NCI-H187 treated with DMSO at 0.1 percent for 48 hours (cell line): ENCODE measurements at regions not wholly inside any gene's neighbourhood (a gene's known extent, or its start where the extent isn't known, plus 50 kb on each side); places are given as distances from the start of the nearest gene placed in this dataset.

Experiments used
- DNase-seq: peaks from one replicate; lab custom pipeline; 2025; lab: John Stamatoyannopoulos, UW

DNA sequence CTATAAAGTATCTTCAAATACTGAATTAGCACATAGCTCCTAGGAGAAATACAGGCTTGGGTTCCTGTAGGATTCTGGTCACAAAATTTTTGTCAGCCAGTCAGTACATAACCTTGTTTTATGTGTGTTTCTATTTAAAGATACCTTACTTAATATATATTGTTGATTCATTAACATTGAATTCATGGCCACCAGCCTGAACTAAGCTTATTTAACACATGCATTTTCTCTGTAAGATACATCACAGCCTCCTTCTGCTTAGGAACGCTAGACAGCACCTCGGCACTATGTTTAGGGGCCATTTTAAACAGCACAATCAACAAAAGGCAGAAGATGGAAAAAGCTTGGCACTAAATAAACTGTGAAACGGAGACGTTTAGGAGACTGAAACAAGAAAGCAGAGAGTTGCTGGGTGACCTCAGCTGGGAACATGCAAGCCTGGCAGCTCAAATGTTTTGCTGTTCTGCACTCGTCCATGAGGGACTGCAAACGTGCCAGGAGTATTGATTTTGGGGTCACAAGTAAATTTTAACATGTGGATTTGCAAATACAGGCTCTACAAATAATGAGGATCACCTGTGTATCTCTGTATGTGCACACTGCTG, 432.2 kb upstream of the TPM1 start:
- DNase-seq = no peak

GRCh38 chr15:62611002-62611401, 431.5 kb upstream of the TPM1 start:
- DNase-seq = no peak

GRCh38 chr15:62612183-62612733, 430.3 kb upstream of the TPM1 start:
- DNase-seq = no peak

DNA sequence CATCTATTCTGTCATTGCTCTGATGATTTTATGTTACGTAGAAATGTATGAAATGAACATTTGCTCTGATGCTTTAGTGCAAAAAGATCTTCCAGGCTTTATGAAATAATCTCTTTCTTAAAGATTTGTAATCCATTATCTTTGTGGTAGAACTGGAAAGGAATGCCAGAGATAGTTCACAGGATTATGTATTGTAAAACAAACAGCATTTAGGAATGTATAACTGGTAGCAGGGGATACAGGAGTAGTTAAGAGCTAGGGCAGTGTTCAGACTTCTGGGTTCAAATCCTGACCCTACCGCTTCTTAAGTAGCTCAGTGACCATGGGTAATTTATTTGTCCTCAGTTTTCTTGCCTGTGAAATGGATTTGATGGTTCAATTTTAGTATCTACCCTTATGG, 429.8 kb upstream of the TPM1 start:
- no peak for DNase-seq

DNA sequence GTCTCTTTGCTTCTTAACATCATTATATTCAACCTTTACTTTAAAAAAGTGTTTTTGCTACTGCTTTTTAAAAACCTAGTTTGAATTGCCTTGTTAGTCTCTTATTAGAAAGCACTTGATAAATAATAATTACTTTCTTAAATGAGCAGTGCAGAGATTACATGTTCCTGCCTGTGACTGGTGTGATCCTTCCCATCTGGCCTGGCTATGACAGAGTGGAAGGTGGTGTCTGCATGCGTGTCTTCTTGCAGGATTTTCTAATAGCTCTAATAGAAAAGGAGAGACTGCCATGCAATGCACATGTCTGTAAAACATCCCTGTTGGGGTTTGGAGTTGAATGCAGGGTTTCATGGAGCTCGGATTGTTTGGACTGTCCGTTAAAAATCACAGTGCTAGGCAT, 425.8 kb upstream of the TPM1 start:
- DNase-seq = no peak

DNA sequence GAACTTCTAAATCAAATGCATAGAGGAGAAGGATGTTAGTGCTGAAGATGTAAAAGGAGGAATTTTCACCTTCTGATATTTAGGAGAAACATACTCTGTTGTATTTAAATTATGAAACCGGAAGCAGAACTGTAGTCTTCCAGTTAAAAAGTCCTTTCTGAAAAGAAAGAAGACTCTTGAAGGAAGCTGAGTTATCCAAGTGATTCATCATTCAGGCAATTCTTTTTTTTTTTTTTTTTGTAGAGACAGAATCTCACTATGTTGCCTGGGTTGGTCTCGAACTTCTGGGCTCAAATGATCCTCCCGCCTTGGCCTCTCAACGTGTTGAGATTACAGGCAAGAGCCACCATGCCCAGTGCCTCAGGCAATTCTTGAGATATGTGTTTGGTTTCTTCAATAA, 424.8 kb upstream of the TPM1 start:
- DNase-seq = no peak

DNA sequence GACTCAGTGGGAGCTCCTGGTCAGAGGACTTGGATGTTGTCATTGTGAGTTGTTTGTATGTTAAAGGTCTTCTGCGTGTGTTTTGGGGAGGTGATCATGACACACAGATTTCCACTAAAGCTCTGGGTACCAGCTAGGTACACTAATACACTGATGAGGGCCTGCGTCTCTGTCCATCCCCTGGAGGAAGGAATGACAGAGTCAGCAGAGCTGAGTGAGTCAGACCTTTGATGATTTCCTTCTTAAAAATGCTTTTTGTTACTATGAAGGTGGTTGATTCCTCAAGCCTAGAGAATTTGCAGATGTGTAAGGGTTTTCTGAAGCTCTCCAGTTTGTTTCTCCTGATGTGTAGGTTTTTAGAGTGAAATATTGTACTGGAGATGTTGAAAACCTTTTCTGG, 424.1 kb upstream of the TPM1 start:
- no peak for DNase-seq

- DNase-seq = no peak
Observed at GRCh38 chr15:62618846-62619504, 423.6 kb upstream of the TPM1 start.

GRCh38 chr15:62619526-62619925, 423.0 kb upstream of the TPM1 start:
- DNase-seq = no peak

DNA sequence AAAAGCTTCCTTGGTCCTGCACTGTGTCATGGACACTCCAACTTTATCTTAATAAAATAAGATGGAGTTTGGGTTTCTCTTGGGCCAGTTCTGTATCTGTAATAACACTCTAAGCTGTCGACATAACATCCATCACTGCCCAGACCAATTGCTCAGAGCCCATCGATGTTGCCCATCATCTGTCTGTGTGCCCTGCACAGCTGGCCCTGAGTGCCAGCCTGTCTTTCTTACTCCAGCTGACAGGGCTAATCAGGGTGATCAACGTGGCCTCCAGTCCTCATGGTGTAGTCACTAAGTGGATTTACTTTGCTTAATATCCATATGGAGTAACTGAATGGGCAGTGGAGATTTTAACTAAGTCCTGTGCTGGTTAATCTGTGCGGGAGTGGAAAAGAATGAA, 419.8 kb upstream of the TPM1 start:
- DNase-seq = no peak

- DNase-seq = no peak
Observed at GRCh38 chr15:62624547-62625378, 417.8 kb upstream of the TPM1 start.

DNA sequence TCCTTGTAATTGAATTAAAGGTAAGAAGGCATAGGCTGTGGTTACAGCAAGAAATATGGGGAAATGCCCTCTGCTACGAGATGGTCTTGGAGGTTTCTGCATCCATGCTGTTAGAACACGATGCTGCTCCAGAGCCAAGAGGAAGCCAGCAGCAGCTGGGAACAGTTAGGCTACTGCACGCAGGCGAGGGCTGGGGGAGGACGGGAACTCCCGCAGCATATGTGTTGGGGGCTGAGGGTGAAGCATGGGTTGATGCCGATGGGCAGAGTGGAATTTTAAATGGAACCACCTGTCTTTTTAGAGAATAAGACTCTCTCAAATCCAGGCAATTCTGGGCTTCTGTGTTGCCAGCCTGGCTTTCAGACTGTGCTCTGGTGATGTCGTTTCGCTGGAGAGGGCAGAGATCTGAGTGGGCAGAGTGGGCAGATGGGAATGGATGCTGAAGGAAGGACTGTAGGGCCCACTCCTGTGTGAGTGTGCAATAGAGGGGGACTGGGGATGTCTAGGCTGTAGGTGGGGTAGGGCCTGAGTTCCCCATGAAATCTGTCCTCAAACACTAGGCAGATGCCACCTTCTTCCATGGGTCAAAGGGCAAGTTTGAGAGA, 417.0 kb upstream of the TPM1 start:
- no peak for DNase-seq

DNA sequence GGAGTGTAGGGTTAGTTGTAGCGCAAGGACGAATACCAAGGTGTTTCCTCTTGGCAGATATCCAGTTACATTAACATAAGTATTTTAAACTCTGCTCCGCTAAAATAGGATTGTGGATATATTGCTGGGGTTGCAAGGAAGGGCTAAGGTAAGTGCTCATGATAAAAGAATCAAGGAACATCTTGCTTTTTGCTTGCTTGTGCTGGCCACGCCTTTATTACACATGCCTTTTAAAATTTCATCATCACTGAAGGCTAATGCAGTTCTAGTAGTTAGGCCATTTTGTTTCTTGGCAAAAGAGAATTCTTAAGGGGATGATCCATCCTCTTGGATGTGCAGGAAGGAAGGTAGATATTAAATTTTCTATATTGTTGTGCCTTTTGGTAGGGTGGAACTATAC, 415.6 kb upstream of the TPM1 start:
- no peak for DNase-seq

- no peak for DNase-seq
Observed at GRCh38 chr15:62631076-62631724, 411.3 kb upstream of the TPM1 start.

DNA sequence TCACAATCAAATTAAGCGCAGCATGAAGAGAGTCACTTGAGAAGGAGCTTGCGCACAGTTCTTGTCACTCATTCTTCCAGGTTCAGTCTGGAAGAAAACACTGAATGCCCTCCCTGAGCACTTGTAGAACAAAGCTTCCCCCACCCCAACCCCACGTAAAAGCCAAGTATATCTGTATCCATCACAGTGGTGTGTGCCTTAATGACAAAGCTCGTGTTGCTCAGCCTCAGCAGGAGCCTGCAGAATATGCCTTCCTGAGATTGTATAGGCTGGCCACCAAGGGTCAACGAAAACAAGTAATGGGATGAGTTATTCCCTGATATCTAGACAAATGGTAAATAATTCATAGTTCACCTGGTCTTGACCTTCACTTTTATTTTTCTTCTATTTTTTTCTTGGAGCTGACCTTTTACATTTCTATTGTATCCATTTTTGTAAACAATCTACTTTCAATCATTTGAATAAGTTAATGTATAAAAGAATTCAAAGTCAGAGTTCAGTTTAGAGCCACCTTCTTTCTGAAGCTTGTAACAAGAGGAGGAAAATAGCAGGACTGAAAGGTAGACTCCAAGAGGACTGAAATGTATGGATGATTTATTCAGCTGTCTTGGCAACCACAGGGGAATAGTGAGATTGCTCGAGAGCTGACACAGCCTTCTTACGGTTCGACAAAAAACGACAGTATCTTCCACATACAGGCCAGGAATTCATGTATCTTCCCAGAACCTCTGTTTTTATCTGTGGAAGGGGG, 405.5 kb upstream of the TPM1 start:
- no peak for DNase-seq

GRCh38 chr15:62637574-62637897, 405.0 kb upstream of the TPM1 start:
- no peak for DNase-seq

GRCh38 chr15:62637950-62638619, 404.5 kb upstream of the TPM1 start:
- no peak for DNase-seq

DNA sequence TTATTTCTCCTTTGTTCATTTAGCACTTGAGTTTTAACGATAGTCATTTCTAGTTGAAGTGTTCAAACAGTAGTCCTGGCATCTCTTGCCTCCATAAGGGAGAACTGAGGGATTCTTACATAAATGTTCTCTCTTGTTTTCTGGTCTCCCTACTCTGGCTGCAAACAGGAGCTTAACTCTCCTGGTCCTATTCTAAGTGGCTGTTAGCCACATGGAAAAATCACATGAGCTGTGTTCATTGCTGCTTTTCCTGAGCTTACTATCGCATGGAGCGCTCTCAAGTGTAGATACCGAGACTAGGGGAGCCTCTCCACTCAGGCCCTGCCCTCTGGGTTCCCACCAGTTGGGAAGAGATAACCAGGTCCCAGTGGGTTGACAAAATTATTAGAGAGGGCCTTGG, 403.1 kb upstream of the TPM1 start:
- no peak for DNase-seq

DNA sequence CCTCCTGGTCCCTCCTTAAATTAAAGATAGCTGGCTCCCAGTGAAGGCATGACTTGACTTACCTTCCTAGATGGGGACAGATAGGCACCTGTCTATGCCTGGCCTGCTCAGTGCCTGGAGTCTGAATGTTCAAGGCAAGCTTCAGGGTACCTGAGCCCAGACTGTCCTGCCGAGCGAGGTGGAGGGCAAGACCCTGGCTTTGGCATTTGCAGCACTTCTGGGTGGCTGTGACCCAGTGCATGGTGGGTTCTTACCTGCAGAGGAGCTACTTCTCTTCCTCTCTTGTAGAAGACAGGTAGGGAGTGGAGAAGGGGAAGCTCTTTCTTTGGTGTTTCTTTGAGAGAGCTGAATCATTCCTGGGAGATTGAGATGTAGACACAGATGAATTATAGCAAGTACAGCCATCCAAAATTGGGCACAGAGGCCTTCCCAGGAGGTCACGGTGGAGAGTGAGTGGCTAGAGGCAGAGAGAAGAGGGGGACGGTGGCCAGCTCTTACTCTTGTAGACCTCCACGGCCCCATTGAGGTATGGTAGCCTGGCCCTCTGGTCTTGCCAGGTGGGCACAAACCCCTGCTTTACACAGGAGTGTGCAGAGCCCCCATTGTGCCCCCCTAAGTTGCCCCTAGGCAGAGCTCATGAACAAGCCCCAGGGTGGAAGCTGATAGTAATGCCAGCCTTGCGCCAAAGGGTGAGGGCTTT, 402.5 kb upstream of the TPM1 start:
- no peak for DNase-seq

- DNase-seq = no peak
Observed at GRCh38 chr15:62641825-62642224, 400.7 kb upstream of the TPM1 start.
